HCT116 (cell line): ENCODE measurements at regions not wholly inside any gene's neighbourhood (a gene's known extent, or its start where the extent isn't known, plus 50 kb on each side); places are given as distances from the start of the nearest gene placed in this dataset.
"Not testable (repeated sequence)": the region's sequence is repeated elsewhere in the genome, so short reads cannot be mapped to it uniquely, and the experiment has no call there.

ENCODE experiments used
- ATAC-seq: fragments of 200-7000 bp; cut with Tn5 transposase; 2 replicates; pipeline ENCODE4 v1.9.1; 2020; ENCODE audit warnings: mild to moderate bottlenecking, moderate library complexity
- BruUV-seq: library from RNA; stranded (reverse); fragments of 400-500 nt; replicated peaks from 2 replicates; lab custom pipeline; 2021; lab: Mats Ljungman, UMichigan
- CTCF ChIA-PET: fragments of 300-600 bp; sonication (Branson Sonifier 250); formaldehyde crosslinking; loops from one replicate; lab custom pipeline; 2021; ENCODE audit warnings: antibody characterized with exemption; lab: Charles Lee
- POLR2A ChIA-PET: fragments of 300-600, 350-600 bp; sonication (Branson Sonifier 250); formaldehyde crosslinking; loops from one replicate; lab custom pipeline; 2021; ENCODE audit warnings: antibody characterized with exemption; lab: Charles Lee
- RAD21 ChIA-PET, 2 experiments: fragments of 300-600 bp; sonication (Branson Sonifier 250); formaldehyde crosslinking; loops; one replicate each; lab custom pipeline; 2023; ENCODE audit warnings: low total read pairs in 2 of 2; ENCODE audit not compliant: uncharacterized antibody in 2 of 2, unreplicated experiment in 2 of 2, low non-redundant PET in 1 of 2; lab: Charles Lee
- DNase-seq: peaks from one replicate; pipeline ENCODE4 v3.0.0-alpha.2; 2010; ENCODE audit warnings: low read depth, low spot score
- H2AFZ ChIP-seq: fragments of 200-600 bp; shearing (Covaris generic), sonication (generic); 2 replicates; pipeline ENCODE4 v1.6.1; 2017; ENCODE audit warnings: low read depth, mixed run types, mixed read lengths, antibody characterized with exemption, low read length; ENCODE audit not compliant: poor library complexity, severe bottlenecking
- H3K27ac ChIP-seq: 2 replicates; pipeline ENCODE4 v1.5.1; 2012; ENCODE audit warnings: low read depth, low read length
- H3K27me3 ChIP-seq: fragments of 200-600 bp; sonication (generic); 2 replicates; pipeline ENCODE4 v1.6.1; 2016; ENCODE audit warnings: mixed run types, low read length, mixed read lengths; ENCODE audit not compliant: insufficient read depth
- H3K36me3 ChIP-seq, 2 experiments: fragments of 200-500 bp in 1 of 2; fragments of 200-600 bp in 1 of 2; sonication (Bioruptor generic) in 1 of 2; sonication (generic) in 1 of 2; 2 replicates each; pipeline versions ENCODE4 v1.5.1 to v1.6.1; 2014 to 2016; ENCODE audit warnings: low read length in 2 of 2, inconsistent platforms in 1 of 2, mixed read lengths in 1 of 2, mixed run types in 1 of 2; ENCODE audit not compliant: insufficient read depth in 2 of 2, control insufficient read depth in 1 of 2
- H3K4me1 ChIP-seq, 2 experiments: fragments of 200-600 bp in 1 of 2; sonication (generic) in 1 of 2; 2 replicates each; pipeline versions ENCODE4 v1.5.1 to v1.6.1; 2012 to 2017; ENCODE audit warnings: low read length in 2 of 2, inconsistent platforms in 1 of 2, mild to moderate bottlenecking in 1 of 2, mixed read lengths in 1 of 2, mixed run types in 1 of 2, moderate library complexity in 1 of 2; ENCODE audit not compliant: insufficient read depth in 2 of 2, control insufficient read depth in 1 of 2
- H3K4me2 ChIP-seq: fragments of 200-600 bp; sonication (generic); 2 replicates; pipeline ENCODE4 v1.6.1; 2017; ENCODE audit warnings: mixed run types, low read length, mixed read lengths
- H3K4me3 ChIP-seq, 2 experiments: fragments of 200-600 bp in 1 of 2; sonication (generic) in 1 of 2; replicated peaks in 1 of 2; 2 replicates each; pipeline ENCODE4 v1.5.1; 2011 to 2016; ENCODE audit warnings: low read length in 2 of 2, control low read depth in 1 of 2, low read depth in 1 of 2, mild to moderate bottlenecking in 1 of 2, mixed read lengths in 1 of 2, mixed run types in 1 of 2
- H3K79me2 ChIP-seq: fragments of 200-600 bp; sonication (generic); 2 replicates; pipeline ENCODE4 v1.6.1; 2017; ENCODE audit warnings: mild to moderate bottlenecking, mixed run types, low read length, moderate library complexity, mixed read lengths; ENCODE audit not compliant: insufficient read depth
- H3K9ac ChIP-seq: fragments of 200-600 bp; sonication (generic); 2 replicates; pipeline ENCODE4 v1.6.1; 2016; ENCODE audit warnings: low read length, mixed read lengths
- H3K9me2 ChIP-seq: fragments of 200-600 bp; sonication (generic), shearing (Covaris generic); 2 replicates; pipeline ENCODE4 v1.6.1; 2017; ENCODE audit warnings: mixed run types, mild to moderate bottlenecking, moderate library complexity; ENCODE audit not compliant: insufficient read depth
- H3K9me3 ChIP-seq, 2 experiments: fragments of 200-500 bp in 1 of 2; fragments of 200-600 bp in 1 of 2; sonication (Bioruptor generic) in 1 of 2; sonication (generic) in 1 of 2; 2 replicates each; pipeline ENCODE4 v1.6.1; 2014 to 2017; ENCODE audit warnings: low read length in 2 of 2, mixed read lengths in 2 of 2, inconsistent platforms in 1 of 2, low read depth in 1 of 2, mild to moderate bottlenecking in 1 of 2, mixed run types in 1 of 2, moderate library complexity in 1 of 2; ENCODE audit not compliant: control insufficient read depth in 1 of 2, insufficient read depth in 1 of 2
- H4K20me1 ChIP-seq: fragments of 200-600 bp; sonication (generic), shearing (Covaris generic); 2 replicates; pipeline ENCODE4 v1.6.1; 2017; ENCODE audit warnings: mixed run types, mild to moderate bottlenecking, moderate library complexity; ENCODE audit not compliant: insufficient read depth
- ATF3 ChIP-seq: IDR thresholded peaks from 2 replicates; pipeline ENCODE4 v1.6.1; 2012
- CBX3 ChIP-seq: IDR thresholded peaks from 2 replicates; pipeline ENCODE4 v1.6.1; 2012; ENCODE audit warnings: low read depth
- CEBPB ChIP-seq: IDR thresholded peaks from 2 replicates; pipeline ENCODE4 v1.6.1; 2012; ENCODE audit warnings: low read depth
- CTCF ChIP-seq, 3 experiments: fragments of 200-600 bp in 1 of 3; sonication (generic) in 1 of 3; IDR thresholded peaks in 2 of 3; conservative IDR thresholded peaks in 1 of 3; 2 replicates each; pipeline ENCODE4 v1.5.1; 2012 to 2017; ENCODE audit warnings: low read depth in 2 of 3, low read length in 2 of 3, antibody characterized with exemption in 1 of 3, borderline replicate concordance in 1 of 3, control low read depth in 1 of 3, mild to moderate bottlenecking in 1 of 3, mixed read lengths in 1 of 3, mixed run types in 1 of 3, moderate library complexity in 1 of 3; ENCODE audit not compliant: insufficient read depth in 1 of 3
- EGR1 ChIP-seq: IDR thresholded peaks from 2 replicates; pipeline ENCODE4 v1.6.1; 2012; ENCODE audit warnings: low read depth
- ELF1 ChIP-seq: IDR thresholded peaks from 2 replicates; pipeline ENCODE4 v1.6.1; 2012; ENCODE audit warnings: low read depth, borderline replicate concordance
- EZH2 ChIP-seq: fragments of 200-600 bp; sonication (generic); IDR thresholded peaks from 2 replicates; pipeline ENCODE4 v1.6.1; 2017; ENCODE audit warnings: antibody characterized with exemption, mixed run types
- EZH2phosphoT487 ChIP-seq: fragments of 200-600 bp; IDR thresholded peaks from 2 replicates; pipeline ENCODE4 v1.6.1; 2018; ENCODE audit warnings: antibody characterized with exemption, borderline replicate concordance
- FOSL1 ChIP-seq: IDR thresholded peaks from 2 replicates; pipeline ENCODE4 v1.6.1; 2012; ENCODE audit warnings: low read depth
- JUND ChIP-seq: IDR thresholded peaks from 2 replicates; pipeline ENCODE4 v1.6.1; 2012
- MAX ChIP-seq: IDR thresholded peaks from 2 replicates; pipeline ENCODE4 v1.6.1; 2012
- POLR2A ChIP-seq: IDR thresholded peaks from 2 replicates; pipeline ENCODE4 v1.7.0; 2011; ENCODE audit warnings: borderline replicate concordance; ENCODE audit not compliant: insufficient read depth, insufficient read length; ENCODE audit errors: extremely low read depth
- POLR2AphosphoS5 ChIP-seq: IDR thresholded peaks from 2 replicates; pipeline ENCODE4 v1.6.1; 2011; ENCODE audit warnings: mild to moderate bottlenecking, low read depth, low read length, moderate library complexity
- RAD21 ChIP-seq: IDR thresholded peaks from 2 replicates; pipeline ENCODE4 v1.6.1; 2012; ENCODE audit warnings: low read depth, mild to moderate bottlenecking
- SIN3A ChIP-seq: IDR thresholded peaks from 2 replicates; pipeline ENCODE4 v1.6.1; 2012; ENCODE audit warnings: low read depth
- SP1 ChIP-seq: IDR thresholded peaks from 2 replicates; pipeline ENCODE4 v1.6.1; 2012; ENCODE audit warnings: low read depth
- TCF7L2 ChIP-seq: IDR thresholded peaks from 2 replicates; pipeline ENCODE4 v1.7.0; 2011; ENCODE audit warnings: borderline replicate concordance, inconsistent platforms; ENCODE audit not compliant: insufficient read depth, insufficient read length; ENCODE audit errors: extremely low read depth
- YY1 ChIP-seq: IDR thresholded peaks from 2 replicates; pipeline ENCODE4 v1.6.1; 2011; ENCODE audit warnings: low read length, low read depth, moderate library complexity, mild to moderate bottlenecking; ENCODE audit not compliant: insufficient replicate concordance; ENCODE audit errors: extremely low read depth
- ZNF274 ChIP-seq: fragments of 200-500 bp; sonication (Bioruptor generic); IDR thresholded peaks from 2 replicates; pipeline ENCODE4 v1.6.1; 2014; ENCODE audit warnings: mild to moderate bottlenecking, low read depth, low read length, inconsistent platforms
- intact Hi-C: fragments of 100-400 bp; cut with micrococcal nuclease; formaldehyde crosslinking; loops from 2 replicates; pipeline ENCODE4 v1.10.0; 2022

GRCh38 chr5:92283521-92283920 is 900.4 kb upstream of the ARRDC3 start:
- RAD21 ChIA-PET, result no interaction called here
- Histone ChIP-seq H3K4me3 (no peak overlapping the region), H3K27me3 (no peaks in the 10 kb centered on the region), H3K9ac (no peak overlapping the region), H3K36me3 (no peaks in the 10 kb centered on the region), H2AFZ (no peak overlapping the region), H3K9me2 (no peaks in the 10 kb centered on the region), H3K4me1 (no peaks in the 10 kb centered on the region), H3K9me3 (no peaks in the 10 kb centered on the region), H3K79me2 (no peaks in the 10 kb centered on the region), H3K27ac (no peak overlapping the region)
- DNase-seq (no peak), ATAC-seq (no peak)
- intact Hi-C loops, result no loop called here
- POLR2A ChIA-PET, result no interaction called here
- CTCF ChIA-PET, result no interaction called here
- no TSS peak for BruUV-seq
- no peak for TF ChIP-seq EZH2phosphoT487
- TF ChIP-seq SP1, result no peak
- TF ChIP-seq ZNF274, result no peak
- no peak for TF ChIP-seq CEBPB
- no peak for TF ChIP-seq EZH2
- no peak for TF ChIP-seq JUND
- no peak for TF ChIP-seq TCF7L2
- no peak for TF ChIP-seq MAX
- no peak for TF ChIP-seq FOSL1
- no peak for TF ChIP-seq POLR2A
- no peak for TF ChIP-seq SIN3A
- no peak for TF ChIP-seq ATF3
- no peak for TF ChIP-seq CBX3
- no peak for TF ChIP-seq CTCF (IDR thresholded peaks at IDR 0.05 in 2 of 3, conservative IDR thresholded peaks at IDR 0.05 in 1 of 3; ENCODE audit: borderline replicate concordance in 1 of 3, insufficient read depth in 1 of 3, low read depth in 2 of 3, low read length in 2 of 3)
- no peak for TF ChIP-seq YY1
- no peak for TF ChIP-seq ELF1
- no peak for TF ChIP-seq POLR2AphosphoS5
- TF ChIP-seq RAD21, result no peak
- no peak for TF ChIP-seq EGR1
- TF ChIP-seq, all 23 proteins: peak for 0
- Histone ChIP-seq H3K4me2 (no peak overlapping the region), H4K20me1 (no peaks in the 10 kb centered on the region)

GRCh38 chr5:92271750-92272149 is 888.6 kb upstream of the ARRDC3 start:
- H3K36me3 ChIP-seq, DNase-seq, H3K27me3 ChIP-seq, H3K9ac ChIP-seq, H3K4me1 ChIP-seq, BruUV-seq, H3K27ac ChIP-seq, RAD21 ChIA-PET, ATAC-seq, H3K4me2 ChIP-seq, H3K4me3 ChIP-seq, POLR2A ChIA-PET, H4K20me1 ChIP-seq, H3K9me2 ChIP-seq, H3K79me2 ChIP-seq, H3K9me3 ChIP-seq, CTCF ChIA-PET, H2AFZ ChIP-seq, intact Hi-C loops: not testable (repeated sequence)
